ENCODE measurements at regions not wholly inside any gene's neighbourhood (a gene's known extent, or its start where the extent isn't known, plus 50 kb on each side); places are given as distances from the start of the nearest gene placed in this dataset.

DNA sequence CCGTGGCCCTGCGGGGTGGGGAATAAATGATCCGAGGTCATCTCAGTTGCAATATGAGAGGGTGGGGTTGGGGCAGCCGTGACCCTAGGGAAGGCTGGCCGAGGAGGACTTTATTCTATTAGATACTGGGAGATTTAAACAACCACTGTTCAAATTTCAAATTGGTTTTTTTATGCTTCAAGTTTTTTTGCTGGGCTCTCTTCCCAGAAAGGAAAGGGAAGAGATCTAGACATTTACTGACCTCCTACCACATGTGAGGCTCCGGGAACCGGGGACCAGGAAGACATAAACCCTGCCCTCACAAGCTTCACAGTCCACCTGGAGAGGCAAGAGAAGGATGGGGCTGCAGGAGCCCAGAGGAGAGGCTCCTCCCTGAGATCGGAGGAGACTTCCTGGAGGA, 207.3 kb downstream of the FOXD2 start:
- DNase-seq (ENCODE audit: low read depth in 1 of 2, low spot score in 1 of 2): no peak
- in situ Hi-C loops (cut with HindIII; ENCODE audit: low pct_unique_long_range_greater_than_20kb, low sequenced_read_pairs): no loop called here
- no peak for TF ChIP-seq JUND (IDR thresholded peaks at IDR 0.05; ENCODE audit: low read depth)

- no peak for TF ChIP-seq JUND (IDR thresholded peaks at IDR 0.05; ENCODE audit: low read depth)
- in situ Hi-C loops (cut with HindIII; ENCODE audit: low pct_unique_long_range_greater_than_20kb, low sequenced_read_pairs): no loop called here
- no peak for DNase-seq (ENCODE audit: low read depth in 1 of 2, low spot score in 1 of 2)
These were observed 208.8 kb downstream of the FOXD2 start for GRCh38 chr1:47646676-47647075.

- no peak for DNase-seq (ENCODE audit: low read depth in 1 of 2, low spot score in 1 of 2)
- TF ChIP-seq JUND (IDR thresholded peaks at IDR 0.05; ENCODE audit: low read depth): no peak
- in situ Hi-C loops (cut with HindIII; ENCODE audit: low pct_unique_long_range_greater_than_20kb, low sequenced_read_pairs): no loop called here
These were observed 209.5 kb downstream of the FOXD2 start for GRCh38 chr1:47647327-47647845.

DNA sequence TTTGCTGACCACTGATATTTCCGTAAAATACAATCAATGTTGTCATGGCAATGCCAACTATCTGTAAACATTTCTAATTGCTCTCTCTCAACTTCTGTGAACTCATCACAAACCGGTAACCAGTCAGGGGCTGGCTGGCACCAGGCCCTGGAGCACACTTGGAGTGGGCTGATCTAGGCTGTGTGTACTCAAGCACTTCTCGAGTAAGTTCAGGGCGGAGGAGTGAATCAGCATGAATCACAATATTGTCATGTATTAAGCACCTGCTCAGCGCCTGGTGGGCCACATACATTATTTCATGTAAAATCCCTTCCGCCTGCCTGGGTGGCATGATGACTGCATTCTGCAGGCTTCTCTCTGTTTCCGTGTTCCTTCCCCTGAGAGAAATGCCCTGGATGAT, 212.4 kb downstream of the FOXD2 start:
- no peak for DNase-seq (ENCODE audit: low read depth in 1 of 2, low spot score in 1 of 2)
- in situ Hi-C loops (cut with HindIII; ENCODE audit: low pct_unique_long_range_greater_than_20kb, low sequenced_read_pairs): no loop called here
- no peak for TF ChIP-seq JUND (IDR thresholded peaks at IDR 0.05; ENCODE audit: low read depth)

DNA sequence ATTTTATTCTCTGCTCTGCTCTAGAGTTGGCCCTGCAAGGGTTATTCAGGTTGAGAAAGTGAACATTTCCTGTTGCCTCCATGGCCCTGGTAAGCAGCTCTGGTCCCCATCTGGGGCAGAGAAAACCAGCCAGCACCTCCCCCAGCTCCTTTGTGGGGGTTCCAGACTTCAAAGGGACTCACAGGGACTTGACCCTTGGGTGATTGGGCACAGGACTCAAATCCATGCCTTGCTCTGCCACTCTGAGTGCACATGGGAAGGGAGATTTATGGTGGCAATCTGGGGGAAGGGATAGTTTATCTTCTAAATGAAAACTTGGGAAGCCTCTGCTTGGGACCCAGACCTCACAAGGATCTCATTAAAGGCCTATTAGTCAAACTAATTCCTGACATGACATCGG, 212.8 kb downstream of the FOXD2 start:
- no peak for TF ChIP-seq JUND (IDR thresholded peaks at IDR 0.05; ENCODE audit: low read depth)
- no peak for DNase-seq (ENCODE audit: low read depth in 1 of 2, low spot score in 1 of 2)
- in situ Hi-C loops (cut with HindIII; ENCODE audit: low pct_unique_long_range_greater_than_20kb, low sequenced_read_pairs): no loop called here

GRCh38 chr1:47651311-47652089, 213.7 kb downstream of the FOXD2 start:
- in situ Hi-C loops (cut with HindIII; ENCODE audit: low pct_unique_long_range_greater_than_20kb, low sequenced_read_pairs): no loop called here
- no peak for DNase-seq (ENCODE audit: low read depth in 1 of 2, low spot score in 1 of 2)
- no peak for TF ChIP-seq JUND (IDR thresholded peaks at IDR 0.05; ENCODE audit: low read depth)

- no peak for DNase-seq (ENCODE audit: low read depth in 1 of 2, low spot score in 1 of 2)
- in situ Hi-C loops (cut with HindIII; ENCODE audit: low pct_unique_long_range_greater_than_20kb, low sequenced_read_pairs): no loop called here
- no peak for TF ChIP-seq JUND (IDR thresholded peaks at IDR 0.05; ENCODE audit: low read depth)
These were observed 217.9 kb downstream of the FOXD2 start for GRCh38 chr1:47655521-47656300.

GRCh38 chr1:47656719-47657685, 219.2 kb downstream of the FOXD2 start:
- TF ChIP-seq JUND (IDR thresholded peaks at IDR 0.05; ENCODE audit: low read depth): no peak
- DNase-seq (ENCODE audit: low read depth in 1 of 2, low spot score in 1 of 2): no peak
- in situ Hi-C loops (cut with HindIII; ENCODE audit: low pct_unique_long_range_greater_than_20kb, low sequenced_read_pairs): no loop called here

DNA sequence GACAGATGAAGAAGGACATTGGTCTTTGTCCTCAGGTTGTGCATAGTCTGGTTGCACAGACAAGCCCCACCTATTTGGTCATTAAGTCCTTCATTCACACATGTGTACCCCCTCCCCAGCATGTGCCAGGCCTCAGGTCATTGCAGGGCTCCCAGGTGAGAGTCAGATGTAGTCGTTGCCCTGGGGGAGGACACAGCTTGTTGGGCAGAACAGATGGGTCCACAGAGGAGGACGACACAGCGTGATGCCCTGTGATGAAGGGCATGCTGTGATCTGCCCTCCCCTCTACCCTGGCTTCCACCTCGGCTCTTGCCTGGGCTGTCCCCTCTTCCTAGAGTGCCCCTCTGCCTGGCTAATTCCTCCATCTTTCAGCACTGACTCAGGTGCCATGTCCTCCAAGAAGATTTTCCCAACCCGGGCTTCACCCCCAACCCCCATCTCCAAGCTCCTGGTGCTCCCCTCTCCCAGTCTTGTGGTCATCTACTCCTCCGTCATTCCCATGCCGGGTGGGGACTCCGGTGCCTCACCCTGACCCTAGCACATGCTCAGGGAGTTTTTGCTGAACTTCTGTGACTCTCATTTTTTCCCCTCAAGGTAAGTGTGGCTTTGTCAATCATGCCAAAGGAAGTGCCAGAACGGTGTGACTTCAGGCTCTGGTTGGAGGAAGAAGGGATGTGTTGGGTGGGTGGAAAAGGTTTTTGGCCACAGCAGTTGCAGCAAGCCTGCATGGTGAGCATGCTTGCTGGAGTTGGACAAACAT, 220.5 kb downstream of the FOXD2 start:
- no peak for DNase-seq (ENCODE audit: low read depth in 1 of 2, low spot score in 1 of 2)
- in situ Hi-C loops (cut with HindIII; ENCODE audit: low pct_unique_long_range_greater_than_20kb, low sequenced_read_pairs): no loop called here
- no peak for TF ChIP-seq JUND (IDR thresholded peaks at IDR 0.05; ENCODE audit: low read depth)

GRCh38 chr1:47659146-47659545, 221.3 kb downstream of the FOXD2 start:
- DNase-seq (ENCODE audit: low read depth in 1 of 2, low spot score in 1 of 2): no peak
- no peak for TF ChIP-seq JUND (IDR thresholded peaks at IDR 0.05; ENCODE audit: low read depth)
- in situ Hi-C loops (cut with HindIII; ENCODE audit: low pct_unique_long_range_greater_than_20kb, low sequenced_read_pairs): no loop called here

GRCh38 chr1:47660622-47661021, 222.8 kb downstream of the FOXD2 start:
- in situ Hi-C loops (cut with HindIII; ENCODE audit: low pct_unique_long_range_greater_than_20kb, low sequenced_read_pairs): no loop called here
- DNase-seq (ENCODE audit: low read depth in 1 of 2, low spot score in 1 of 2): no peak
- no peak for TF ChIP-seq JUND (IDR thresholded peaks at IDR 0.05; ENCODE audit: low read depth)

DNA sequence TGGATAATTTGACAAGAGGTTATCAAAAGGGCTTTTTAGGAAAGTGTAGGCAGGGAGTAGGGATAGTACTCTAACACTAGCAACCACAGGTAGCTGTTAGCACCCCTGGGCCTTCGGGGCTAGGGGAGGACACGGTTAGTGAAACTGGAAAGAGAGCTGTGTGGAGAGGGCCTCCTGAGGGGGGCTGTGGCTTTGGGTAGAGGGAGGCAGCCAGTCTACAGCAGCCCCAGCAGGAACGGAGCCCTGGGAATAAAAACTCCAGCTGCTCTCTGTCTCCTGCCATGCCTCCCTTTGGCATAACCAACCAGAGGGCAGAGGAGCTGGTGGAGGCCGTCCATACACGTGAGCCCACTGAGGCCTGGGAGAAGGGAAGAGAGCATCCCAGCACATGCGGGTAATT, 223.2 kb downstream of the FOXD2 start:
- no peak for DNase-seq (ENCODE audit: low read depth in 1 of 2, low spot score in 1 of 2)
- no peak for TF ChIP-seq JUND (IDR thresholded peaks at IDR 0.05; ENCODE audit: low read depth)
- in situ Hi-C loops (cut with HindIII; ENCODE audit: low pct_unique_long_range_greater_than_20kb, low sequenced_read_pairs): no loop called here
